ENCODE measurements at regions not wholly inside any gene's neighbourhood (a gene's known extent, or its start where the extent isn't known, plus 50 kb on each side); places are given as distances from the start of the nearest gene placed in this dataset.

DNA sequence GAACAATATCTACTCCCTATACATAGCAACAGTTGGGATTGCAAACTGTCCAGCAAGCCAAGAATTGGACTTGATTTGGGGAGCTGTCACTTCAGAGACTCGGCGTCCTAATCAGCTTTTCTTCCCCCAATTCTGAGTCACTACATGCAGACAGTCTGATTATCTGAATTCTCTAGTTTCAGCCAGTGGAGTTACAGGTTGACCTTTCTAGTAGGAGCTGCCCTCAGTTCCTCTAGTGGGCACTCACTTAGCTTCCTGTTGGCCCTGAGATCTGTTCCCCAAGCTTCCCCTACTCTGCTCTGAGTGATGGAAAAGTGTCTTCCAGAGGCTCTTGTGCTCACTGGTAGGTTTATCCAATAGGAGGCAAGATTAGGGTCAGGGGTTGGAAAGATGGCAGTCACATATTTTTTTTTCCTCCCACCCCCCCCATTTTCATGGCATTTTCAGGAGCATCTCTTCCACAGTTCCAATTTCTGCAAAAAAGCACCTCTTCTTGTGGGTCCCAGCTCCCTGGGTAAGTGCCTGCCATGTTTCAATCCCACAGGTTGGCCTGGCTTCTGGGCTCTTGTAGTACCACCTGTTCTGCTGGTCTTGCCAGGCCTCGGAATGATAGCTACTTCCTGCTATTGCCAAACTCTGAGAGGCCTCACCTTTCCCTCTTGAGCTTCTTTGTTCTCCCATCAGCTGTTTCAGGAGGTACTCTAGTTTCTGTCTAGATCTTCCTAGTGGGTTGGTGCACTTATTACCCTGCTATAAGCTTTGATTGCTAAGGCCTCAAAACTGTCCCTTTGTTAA lies 182.2 kb downstream of the RAP2B start:
- TF ChIP-seq, protein P1, sequence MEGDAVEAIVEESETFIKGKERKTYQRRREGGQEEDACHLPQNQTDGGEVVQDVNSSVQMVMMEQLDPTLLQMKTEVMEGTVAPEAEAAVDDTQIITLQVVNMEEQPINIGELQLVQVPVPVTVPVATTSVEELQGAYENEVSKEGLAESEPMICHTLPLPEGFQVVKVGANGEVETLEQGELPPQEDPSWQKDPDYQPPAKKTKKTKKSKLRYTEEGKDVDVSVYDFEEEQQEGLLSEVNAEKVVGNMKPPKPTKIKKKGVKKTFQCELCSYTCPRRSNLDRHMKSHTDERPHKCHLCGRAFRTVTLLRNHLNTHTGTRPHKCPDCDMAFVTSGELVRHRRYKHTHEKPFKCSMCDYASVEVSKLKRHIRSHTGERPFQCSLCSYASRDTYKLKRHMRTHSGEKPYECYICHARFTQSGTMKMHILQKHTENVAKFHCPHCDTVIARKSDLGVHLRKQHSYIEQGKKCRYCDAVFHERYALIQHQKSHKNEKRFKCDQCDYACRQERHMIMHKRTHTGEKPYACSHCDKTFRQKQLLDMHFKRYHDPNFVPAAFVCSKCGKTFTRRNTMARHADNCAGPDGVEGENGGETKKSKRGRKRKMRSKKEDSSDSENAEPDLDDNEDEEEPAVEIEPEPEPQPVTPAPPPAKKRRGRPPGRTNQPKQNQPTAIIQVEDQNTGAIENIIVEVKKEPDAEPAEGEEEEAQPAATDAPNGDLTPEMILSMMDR (IDR thresholded peaks at IDR 0.05), result no peak
- no peak for TF ChIP-seq EZH2 (IDR thresholded peaks at IDR 0.05)
